HCT116 (cell line): ENCODE measurements at regions not wholly inside any gene's neighbourhood (a gene's known extent, or its start where the extent isn't known, plus 50 kb on each side); places are given as distances from the start of the nearest gene placed in this dataset.

Source experiments
- ATAC-seq: fragments of 200-7000 bp; cut with Tn5 transposase; 2 replicates; pipeline ENCODE4 v1.9.1; 2020; ENCODE audit warnings: mild to moderate bottlenecking, moderate library complexity
- BruUV-seq: library from RNA; stranded (reverse); fragments of 400-500 nt; replicated peaks from 2 replicates; lab custom pipeline; 2021; lab: Mats Ljungman, UMichigan
- CTCF ChIA-PET: fragments of 300-600 bp; sonication (Branson Sonifier 250); formaldehyde crosslinking; loops from one replicate; lab custom pipeline; 2021; ENCODE audit warnings: antibody characterized with exemption; lab: Charles Lee
- POLR2A ChIA-PET: fragments of 300-600, 350-600 bp; sonication (Branson Sonifier 250); formaldehyde crosslinking; loops from one replicate; lab custom pipeline; 2021; ENCODE audit warnings: antibody characterized with exemption; lab: Charles Lee
- RAD21 ChIA-PET, 2 experiments: fragments of 300-600 bp; sonication (Branson Sonifier 250); formaldehyde crosslinking; loops; one replicate each; lab custom pipeline; 2023; ENCODE audit warnings: low total read pairs in 2 of 2; ENCODE audit not compliant: uncharacterized antibody in 2 of 2, unreplicated experiment in 2 of 2, low non-redundant PET in 1 of 2; lab: Charles Lee
- DNase-seq: peaks from one replicate; pipeline ENCODE4 v3.0.0-alpha.2; 2010; ENCODE audit warnings: low read depth, low spot score
- H2AFZ ChIP-seq: fragments of 200-600 bp; shearing (Covaris generic), sonication (generic); 2 replicates; pipeline ENCODE4 v1.6.1; 2017; ENCODE audit warnings: low read depth, mixed run types, mixed read lengths, antibody characterized with exemption, low read length; ENCODE audit not compliant: poor library complexity, severe bottlenecking
- H3K27ac ChIP-seq: 2 replicates; pipeline ENCODE4 v1.5.1; 2012; ENCODE audit warnings: low read depth, low read length
- H3K27me3 ChIP-seq: fragments of 200-600 bp; sonication (generic); 2 replicates; pipeline ENCODE4 v1.6.1; 2016; ENCODE audit warnings: mixed run types, low read length, mixed read lengths; ENCODE audit not compliant: insufficient read depth
- H3K36me3 ChIP-seq, 2 experiments: fragments of 200-500 bp in 1 of 2; fragments of 200-600 bp in 1 of 2; sonication (Bioruptor generic) in 1 of 2; sonication (generic) in 1 of 2; 2 replicates each; pipeline versions ENCODE4 v1.5.1 to v1.6.1; 2014 to 2016; ENCODE audit warnings: low read length in 2 of 2, inconsistent platforms in 1 of 2, mixed read lengths in 1 of 2, mixed run types in 1 of 2; ENCODE audit not compliant: insufficient read depth in 2 of 2, control insufficient read depth in 1 of 2
- H3K4me1 ChIP-seq, 2 experiments: fragments of 200-600 bp in 1 of 2; sonication (generic) in 1 of 2; 2 replicates each; pipeline versions ENCODE4 v1.5.1 to v1.6.1; 2012 to 2017; ENCODE audit warnings: low read length in 2 of 2, inconsistent platforms in 1 of 2, mild to moderate bottlenecking in 1 of 2, mixed read lengths in 1 of 2, mixed run types in 1 of 2, moderate library complexity in 1 of 2; ENCODE audit not compliant: insufficient read depth in 2 of 2, control insufficient read depth in 1 of 2
- H3K4me2 ChIP-seq: fragments of 200-600 bp; sonication (generic); 2 replicates; pipeline ENCODE4 v1.6.1; 2017; ENCODE audit warnings: mixed run types, low read length, mixed read lengths
- H3K4me3 ChIP-seq, 2 experiments: fragments of 200-600 bp in 1 of 2; sonication (generic) in 1 of 2; replicated peaks in 1 of 2; 2 replicates each; pipeline ENCODE4 v1.5.1; 2011 to 2016; ENCODE audit warnings: low read length in 2 of 2, control low read depth in 1 of 2, low read depth in 1 of 2, mild to moderate bottlenecking in 1 of 2, mixed read lengths in 1 of 2, mixed run types in 1 of 2
- H3K79me2 ChIP-seq: fragments of 200-600 bp; sonication (generic); 2 replicates; pipeline ENCODE4 v1.6.1; 2017; ENCODE audit warnings: mild to moderate bottlenecking, mixed run types, low read length, moderate library complexity, mixed read lengths; ENCODE audit not compliant: insufficient read depth
- H3K9ac ChIP-seq: fragments of 200-600 bp; sonication (generic); 2 replicates; pipeline ENCODE4 v1.6.1; 2016; ENCODE audit warnings: low read length, mixed read lengths
- H3K9me2 ChIP-seq: fragments of 200-600 bp; sonication (generic), shearing (Covaris generic); 2 replicates; pipeline ENCODE4 v1.6.1; 2017; ENCODE audit warnings: mixed run types, mild to moderate bottlenecking, moderate library complexity; ENCODE audit not compliant: insufficient read depth
- H3K9me3 ChIP-seq, 2 experiments: fragments of 200-500 bp in 1 of 2; fragments of 200-600 bp in 1 of 2; sonication (Bioruptor generic) in 1 of 2; sonication (generic) in 1 of 2; 2 replicates each; pipeline ENCODE4 v1.6.1; 2014 to 2017; ENCODE audit warnings: low read length in 2 of 2, mixed read lengths in 2 of 2, inconsistent platforms in 1 of 2, low read depth in 1 of 2, mild to moderate bottlenecking in 1 of 2, mixed run types in 1 of 2, moderate library complexity in 1 of 2; ENCODE audit not compliant: control insufficient read depth in 1 of 2, insufficient read depth in 1 of 2
- H4K20me1 ChIP-seq: fragments of 200-600 bp; sonication (generic), shearing (Covaris generic); 2 replicates; pipeline ENCODE4 v1.6.1; 2017; ENCODE audit warnings: mixed run types, mild to moderate bottlenecking, moderate library complexity; ENCODE audit not compliant: insufficient read depth
- EZH2 ChIP-seq: fragments of 200-600 bp; sonication (generic); IDR thresholded peaks from 2 replicates; pipeline ENCODE4 v1.6.1; 2017; ENCODE audit warnings: antibody characterized with exemption, mixed run types
- EZH2phosphoT487 ChIP-seq: fragments of 200-600 bp; IDR thresholded peaks from 2 replicates; pipeline ENCODE4 v1.6.1; 2018; ENCODE audit warnings: antibody characterized with exemption, borderline replicate concordance
- FOSL1 ChIP-seq: IDR thresholded peaks from 2 replicates; pipeline ENCODE4 v1.6.1; 2012; ENCODE audit warnings: low read depth
- JUND ChIP-seq: IDR thresholded peaks from 2 replicates; pipeline ENCODE4 v1.6.1; 2012
- POLR2A ChIP-seq: IDR thresholded peaks from 2 replicates; pipeline ENCODE4 v1.7.0; 2011; ENCODE audit warnings: borderline replicate concordance; ENCODE audit not compliant: insufficient read depth, insufficient read length; ENCODE audit errors: extremely low read depth
- POLR2AphosphoS5 ChIP-seq: IDR thresholded peaks from 2 replicates; pipeline ENCODE4 v1.6.1; 2011; ENCODE audit warnings: mild to moderate bottlenecking, low read depth, low read length, moderate library complexity
- RAD21 ChIP-seq: IDR thresholded peaks from 2 replicates; pipeline ENCODE4 v1.6.1; 2012; ENCODE audit warnings: low read depth, mild to moderate bottlenecking
- SIN3A ChIP-seq: IDR thresholded peaks from 2 replicates; pipeline ENCODE4 v1.6.1; 2012; ENCODE audit warnings: low read depth
- TCF7L2 ChIP-seq: IDR thresholded peaks from 2 replicates; pipeline ENCODE4 v1.7.0; 2011; ENCODE audit warnings: borderline replicate concordance, inconsistent platforms; ENCODE audit not compliant: insufficient read depth, insufficient read length; ENCODE audit errors: extremely low read depth
- YY1 ChIP-seq: IDR thresholded peaks from 2 replicates; pipeline ENCODE4 v1.6.1; 2011; ENCODE audit warnings: low read length, low read depth, moderate library complexity, mild to moderate bottlenecking; ENCODE audit not compliant: insufficient replicate concordance; ENCODE audit errors: extremely low read depth
- ZFX ChIP-seq: fragments of 450-650 bp; IDR thresholded peaks from 2 replicates; pipeline ENCODE4 v1.6.1; 2017
- ZNF274 ChIP-seq: fragments of 200-500 bp; sonication (Bioruptor generic); IDR thresholded peaks from 2 replicates; pipeline ENCODE4 v1.6.1; 2014; ENCODE audit warnings: mild to moderate bottlenecking, low read depth, low read length, inconsistent platforms
- intact Hi-C: fragments of 100-400 bp; cut with micrococcal nuclease; formaldehyde crosslinking; loops from 2 replicates; pipeline ENCODE4 v1.10.0; 2022
- TF ChIP-seq, protein P1 (sequence below): IDR thresholded peaks from 2 replicates; pipeline ENCODE4 v1.6.1; 2012; ENCODE audit warnings: low read depth
- TF ChIP-seq, protein P2 (sequence below): IDR thresholded peaks from 2 replicates; pipeline ENCODE4 v1.6.1; 2012
- TF ChIP-seq, protein P3 (sequence below), 3 experiments: fragments of 200-600 bp in 1 of 3; sonication (generic) in 1 of 3; IDR thresholded peaks in 2 of 3; conservative IDR thresholded peaks in 1 of 3; 2 replicates each; pipeline ENCODE4 v1.5.1; 2012 to 2017; ENCODE audit warnings: low read depth in 2 of 3, low read length in 2 of 3, antibody characterized with exemption in 1 of 3, borderline replicate concordance in 1 of 3, control low read depth in 1 of 3, mild to moderate bottlenecking in 1 of 3, mixed read lengths in 1 of 3, mixed run types in 1 of 3, moderate library complexity in 1 of 3; ENCODE audit not compliant: insufficient read depth in 1 of 3

DNA sequence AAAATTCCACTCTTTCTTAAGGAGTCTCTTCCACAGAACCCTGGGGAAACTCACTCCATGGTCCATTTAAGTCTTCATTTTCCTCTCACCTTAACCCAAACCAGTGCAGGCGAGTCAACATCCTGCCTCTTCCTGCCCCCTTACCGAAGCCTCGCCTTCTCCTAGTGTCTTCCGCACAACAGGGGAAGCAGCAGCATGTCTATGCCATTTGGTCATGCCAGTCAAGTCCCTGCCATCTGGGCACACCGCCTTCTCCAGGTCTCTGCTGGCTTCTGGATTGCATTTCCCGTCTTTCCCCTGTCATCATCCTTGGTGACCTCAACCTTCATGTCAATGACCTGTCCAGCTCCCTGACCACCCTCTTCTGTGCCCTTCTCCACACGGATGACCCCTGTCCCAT lies 77.3 kb upstream of the FZD7 start:
- no peak overlapping the region for H3K27ac ChIP-seq
- intact Hi-C loops: no loop called here
- no peak overlapping the region for H3K9ac ChIP-seq
- H2AFZ ChIP-seq: no peak overlapping the region
- no peak overlapping the region for H3K4me2 ChIP-seq
- no peaks in the 10 kb centered on the region for H4K20me1 ChIP-seq
- no peaks in the 10 kb centered on the region for H3K79me2 ChIP-seq
- CTCF ChIA-PET: no interaction called here
- ATAC-seq (no peak), DNase-seq (no peak)
- no TSS peak for BruUV-seq
- H3K4me1 ChIP-seq: no peaks in the 10 kb centered on the region
- no peak overlapping the region for H3K4me3 ChIP-seq
- no peaks in the 10 kb centered on the region for H3K9me3 ChIP-seq
- H3K9me2 ChIP-seq: no peaks in the 10 kb centered on the region
- RAD21 ChIA-PET: no interaction called here
- H3K36me3 ChIP-seq: no peaks in the 10 kb centered on the region
- TF ChIP-seq TCF7L2 (no peak), ZNF274 (no peak), RAD21 (no peak), SIN3A (no peak), EZH2 (no peak), POLR2A (no peak), ZFX (no peak; the same call in 1 of the 2 replicates), FOSL1 (no peak), POLR2AphosphoS5 (no peak), JUND (no peak), EZH2phosphoT487 (no peak), YY1 (no peak)
- TF ChIP-seq, protein P1, sequence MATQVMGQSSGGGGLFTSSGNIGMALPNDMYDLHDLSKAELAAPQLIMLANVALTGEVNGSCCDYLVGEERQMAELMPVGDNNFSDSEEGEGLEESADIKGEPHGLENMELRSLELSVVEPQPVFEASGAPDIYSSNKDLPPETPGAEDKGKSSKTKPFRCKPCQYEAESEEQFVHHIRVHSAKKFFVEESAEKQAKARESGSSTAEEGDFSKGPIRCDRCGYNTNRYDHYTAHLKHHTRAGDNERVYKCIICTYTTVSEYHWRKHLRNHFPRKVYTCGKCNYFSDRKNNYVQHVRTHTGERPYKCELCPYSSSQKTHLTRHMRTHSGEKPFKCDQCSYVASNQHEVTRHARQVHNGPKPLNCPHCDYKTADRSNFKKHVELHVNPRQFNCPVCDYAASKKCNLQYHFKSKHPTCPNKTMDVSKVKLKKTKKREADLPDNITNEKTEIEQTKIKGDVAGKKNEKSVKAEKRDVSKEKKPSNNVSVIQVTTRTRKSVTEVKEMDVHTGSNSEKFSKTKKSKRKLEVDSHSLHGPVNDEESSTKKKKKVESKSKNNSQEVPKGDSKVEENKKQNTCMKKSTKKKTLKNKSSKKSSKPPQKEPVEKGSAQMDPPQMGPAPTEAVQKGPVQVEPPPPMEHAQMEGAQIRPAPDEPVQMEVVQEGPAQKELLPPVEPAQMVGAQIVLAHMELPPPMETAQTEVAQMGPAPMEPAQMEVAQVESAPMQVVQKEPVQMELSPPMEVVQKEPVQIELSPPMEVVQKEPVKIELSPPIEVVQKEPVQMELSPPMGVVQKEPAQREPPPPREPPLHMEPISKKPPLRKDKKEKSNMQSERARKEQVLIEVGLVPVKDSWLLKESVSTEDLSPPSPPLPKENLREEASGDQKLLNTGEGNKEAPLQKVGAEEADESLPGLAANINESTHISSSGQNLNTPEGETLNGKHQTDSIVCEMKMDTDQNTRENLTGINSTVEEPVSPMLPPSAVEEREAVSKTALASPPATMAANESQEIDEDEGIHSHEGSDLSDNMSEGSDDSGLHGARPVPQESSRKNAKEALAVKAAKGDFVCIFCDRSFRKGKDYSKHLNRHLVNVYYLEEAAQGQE: no peak
- TF ChIP-seq, protein P2, sequence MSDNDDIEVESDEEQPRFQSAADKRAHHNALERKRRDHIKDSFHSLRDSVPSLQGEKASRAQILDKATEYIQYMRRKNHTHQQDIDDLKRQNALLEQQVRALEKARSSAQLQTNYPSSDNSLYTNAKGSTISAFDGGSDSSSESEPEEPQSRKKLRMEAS: no peak
- TF ChIP-seq, protein P3, sequence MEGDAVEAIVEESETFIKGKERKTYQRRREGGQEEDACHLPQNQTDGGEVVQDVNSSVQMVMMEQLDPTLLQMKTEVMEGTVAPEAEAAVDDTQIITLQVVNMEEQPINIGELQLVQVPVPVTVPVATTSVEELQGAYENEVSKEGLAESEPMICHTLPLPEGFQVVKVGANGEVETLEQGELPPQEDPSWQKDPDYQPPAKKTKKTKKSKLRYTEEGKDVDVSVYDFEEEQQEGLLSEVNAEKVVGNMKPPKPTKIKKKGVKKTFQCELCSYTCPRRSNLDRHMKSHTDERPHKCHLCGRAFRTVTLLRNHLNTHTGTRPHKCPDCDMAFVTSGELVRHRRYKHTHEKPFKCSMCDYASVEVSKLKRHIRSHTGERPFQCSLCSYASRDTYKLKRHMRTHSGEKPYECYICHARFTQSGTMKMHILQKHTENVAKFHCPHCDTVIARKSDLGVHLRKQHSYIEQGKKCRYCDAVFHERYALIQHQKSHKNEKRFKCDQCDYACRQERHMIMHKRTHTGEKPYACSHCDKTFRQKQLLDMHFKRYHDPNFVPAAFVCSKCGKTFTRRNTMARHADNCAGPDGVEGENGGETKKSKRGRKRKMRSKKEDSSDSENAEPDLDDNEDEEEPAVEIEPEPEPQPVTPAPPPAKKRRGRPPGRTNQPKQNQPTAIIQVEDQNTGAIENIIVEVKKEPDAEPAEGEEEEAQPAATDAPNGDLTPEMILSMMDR (IDR thresholded peaks at IDR 0.05 in 2 of 3, conservative IDR thresholded peaks at IDR 0.05 in 1 of 3; ENCODE audit: borderline replicate concordance in 1 of 3, insufficient read depth in 1 of 3, low read depth in 2 of 3, low read length in 2 of 3): no peak
- H3K27me3 ChIP-seq: peaks cover 16% of the 10 kb centered on the region; the same call in 1 of the 2 replicates
- POLR2A ChIA-PET: no interaction called here
